Endothelial cell (in vitro differentiated cells): ENCODE measurements at regions not wholly inside any gene's neighbourhood (a gene's known extent, or its start where the extent isn't known, plus 50 kb on each side); places are given as distances from the start of the nearest gene placed in this dataset.

Experiments used
- DNase-seq: peaks from one replicate; pipeline ENCODE4 v3.0.0; 2021; ENCODE audit warnings: low spot score
- H3K27ac Mint-ChIP-seq: one replicate; pipeline ENCODE4 v1.8.0; 2021; ENCODE audit warnings: mixed read lengths, inconsistent platforms; ENCODE audit not compliant: unreplicated experiment
- H3K27me3 Mint-ChIP-seq: one replicate; pipeline ENCODE4 v1.8.0; 2021; ENCODE audit warnings: mild to moderate bottlenecking, moderate library complexity, mixed read lengths, inconsistent platforms; ENCODE audit not compliant: unreplicated experiment
- H3K36me3 Mint-ChIP-seq: one replicate; pipeline ENCODE4 v1.8.0; 2021; ENCODE audit warnings: mild to moderate bottlenecking, low read depth, mixed read lengths, inconsistent platforms; ENCODE audit not compliant: unreplicated experiment
- H3K4me1 Mint-ChIP-seq: one replicate; pipeline ENCODE4 v1.8.0; 2021; ENCODE audit warnings: mild to moderate bottlenecking, mixed read lengths, inconsistent platforms; ENCODE audit not compliant: unreplicated experiment
- H3K4me3 Mint-ChIP-seq: one replicate; pipeline ENCODE4 v1.8.0; 2021; ENCODE audit warnings: mild to moderate bottlenecking, mixed read lengths, inconsistent platforms; ENCODE audit not compliant: unreplicated experiment
- H3K9me3 Mint-ChIP-seq: one replicate; pipeline ENCODE4 v1.8.0; 2021; ENCODE audit warnings: mixed read lengths, inconsistent platforms; ENCODE audit not compliant: unreplicated experiment
- CTCF ChIP-seq: fragments of 200-600 bp; sonication (generic); IDR thresholded peaks from one replicate; pipeline ENCODE4 v1.5.0; 2021; ENCODE audit warnings: antibody characterized with exemption; ENCODE audit not compliant: unreplicated experiment

- Mint-ChIP-seq H3K9me3 (no peaks in the 10 kb centered on the region), H3K4me1 (peaks cover 6% of the 10 kb centered on the region), H3K4me3 (no peak overlapping the region), H3K27ac (no peak overlapping the region), H3K27me3 (peaks cover 3% of the 10 kb centered on the region), H3K36me3 (no peaks in the 10 kb centered on the region)
- no peak for TF ChIP-seq CTCF
- DNase-seq = no peak
Observed at GRCh38 chr1:115456441-115456961, 118.5 kb upstream of the NGF start.

DNA sequence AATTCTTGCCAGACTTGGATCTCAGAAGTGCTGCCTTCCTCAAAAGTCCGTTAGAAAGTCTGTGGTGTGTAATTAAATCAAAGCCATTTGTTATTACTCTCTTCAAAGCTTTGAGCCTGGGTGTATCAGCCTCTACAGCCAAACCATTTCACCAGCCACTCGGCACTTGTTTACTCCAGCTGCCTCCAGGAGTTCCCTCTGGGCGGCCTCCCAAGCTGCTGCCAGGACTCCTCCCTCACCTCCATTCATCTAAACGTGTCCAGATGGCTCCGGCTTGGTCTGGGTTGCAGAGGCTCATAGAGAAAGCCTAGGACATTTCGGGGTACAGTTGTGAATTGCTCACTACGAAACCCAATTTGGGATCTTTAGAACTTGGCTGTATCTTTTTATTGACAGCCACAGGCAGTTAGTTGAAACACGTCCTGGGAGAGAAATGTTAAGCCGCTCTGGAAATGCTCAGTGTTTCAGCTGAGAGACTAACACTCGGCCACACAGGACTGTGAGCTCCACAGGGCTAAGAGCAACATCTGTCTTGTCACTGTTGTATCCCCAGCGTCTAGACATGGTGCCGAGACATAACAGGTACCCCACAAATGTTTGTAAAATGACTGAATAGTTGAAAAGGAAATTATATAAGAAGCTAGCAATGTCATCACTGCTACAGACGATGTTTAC lies 116.9 kb upstream of the NGF start:
- H3K4me3 Mint-ChIP-seq = no peak overlapping the region
- H3K9me3 Mint-ChIP-seq = no peaks in the 10 kb centered on the region
- no peak for DNase-seq
- H3K36me3 Mint-ChIP-seq = no peaks in the 10 kb centered on the region
- H3K27me3 Mint-ChIP-seq = peaks cover 3% of the 10 kb centered on the region
- H3K4me1 Mint-ChIP-seq = peaks cover 6% of the 10 kb centered on the region
- no peak for TF ChIP-seq CTCF
- H3K27ac Mint-ChIP-seq = no peak overlapping the region

DNA sequence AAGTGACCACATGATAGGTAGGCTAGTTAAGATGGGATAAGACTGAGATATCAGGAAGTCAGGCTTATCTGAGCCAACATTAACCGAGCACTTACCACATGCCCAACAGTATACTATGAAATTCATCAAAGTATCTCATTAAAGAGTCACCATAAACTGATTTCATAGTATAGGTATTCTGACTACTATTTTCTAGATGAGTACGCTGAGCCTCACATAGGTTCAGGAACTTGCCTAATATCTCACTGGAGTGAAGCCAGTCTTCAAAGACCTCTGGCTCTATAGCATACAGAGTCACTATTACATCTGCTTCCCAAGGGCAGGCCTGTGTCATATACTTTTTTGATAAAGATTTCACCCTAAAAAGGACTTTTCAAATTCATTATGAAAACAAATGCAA lies 115.6 kb upstream of the NGF start:
- no peak for TF ChIP-seq CTCF
- DNase-seq = no peak
- no peak overlapping the region for H3K27ac Mint-ChIP-seq
- H3K36me3 Mint-ChIP-seq = no peaks in the 10 kb centered on the region
- peaks cover 3% of the 10 kb centered on the region for H3K27me3 Mint-ChIP-seq
- peaks cover 2% of the 10 kb centered on the region for H3K4me1 Mint-ChIP-seq
- no peak overlapping the region for H3K4me3 Mint-ChIP-seq
- H3K9me3 Mint-ChIP-seq = no peaks in the 10 kb centered on the region

GRCh38 chr1:115452600-115453329 lies 114.7 kb upstream of the NGF start:
- peaks cover 2% of the 10 kb centered on the region for H3K27me3 Mint-ChIP-seq
- H3K36me3 Mint-ChIP-seq = no peaks in the 10 kb centered on the region
- no peak for DNase-seq
- H3K4me3 Mint-ChIP-seq = no peak overlapping the region
- no peaks in the 10 kb centered on the region for H3K9me3 Mint-ChIP-seq
- H3K4me1 Mint-ChIP-seq = no peaks in the 10 kb centered on the region
- no peak overlapping the region for H3K27ac Mint-ChIP-seq
- no peak for TF ChIP-seq CTCF

GRCh38 chr1:115450501-115451040 lies 112.5 kb upstream of the NGF start:
- Mint-ChIP-seq H3K27ac (no peak overlapping the region), H3K4me1 (no peaks in the 10 kb centered on the region), H3K27me3 (no peaks in the 10 kb centered on the region), H3K36me3 (no peaks in the 10 kb centered on the region), H3K9me3 (no peaks in the 10 kb centered on the region), H3K4me3 (no peak overlapping the region)
- TF ChIP-seq CTCF = no peak
- DNase-seq = no peak
